Kidney (tissue), 13 donors: ENCODE measurements at regions not wholly inside any gene's neighbourhood (a gene's known extent, or its start where the extent isn't known, plus 50 kb on each side); places are given as distances from the start of the nearest gene placed in this dataset.

Experiments used
- DNase-seq, 5 donors: peaks; one replicate each; pipeline ENCODE4 v3.0.0-alpha.2; 2013 to 2020
- FAIRE-seq: peaks from 2 replicates; lab custom pipeline; 2012; peaks lifted over from hg19 to GRCh38; lab: Jason Lieb, UNC
- H3K27ac ChIP-seq, 2 donors: one replicate each; pipeline ENCODE4 v1.7.0; 2013; ENCODE audit warnings: low read depth in 2 of 2, low read length in 2 of 2, inconsistent platforms in 1 of 2
- H3K27me3 ChIP-seq: one replicate; pipeline ENCODE4 v1.7.1; 2013; ENCODE audit warnings: low read length, inconsistent platforms; ENCODE audit not compliant: control insufficient read depth, insufficient read depth
- H3K36me3 ChIP-seq, 3 donors: one replicate each; pipeline versions ENCODE4 v1.7.0 to v1.7.1; 2013; ENCODE audit warnings: low read length in 3 of 3, control low read depth in 1 of 3, inconsistent platforms in 1 of 3; ENCODE audit not compliant: insufficient read depth in 3 of 3, control insufficient read depth in 2 of 3
- H3K4me1 ChIP-seq, 3 donors: one replicate each; pipeline versions ENCODE4 v1.7.0 to v1.7.1; 2013; ENCODE audit warnings: low read length in 3 of 3, inconsistent platforms in 1 of 3, low read depth in 1 of 3; ENCODE audit not compliant: control insufficient read depth in 2 of 3, insufficient read depth in 2 of 3
- H3K4me3 ChIP-seq, 3 donors: one replicate each; pipeline versions ENCODE4 v1.7.0 to v1.8.1; 2013; ENCODE audit warnings: low read length in 3 of 3, control low read depth in 1 of 3, inconsistent platforms in 1 of 3
- H3K9ac ChIP-seq, 3 donors: one replicate each; pipeline versions ENCODE4 v1.7.0 to v1.7.1; 2013; ENCODE audit warnings: low read length in 3 of 3, control low read depth in 1 of 3, inconsistent platforms in 1 of 3
- H3K9me3 ChIP-seq, 3 donors: one replicate each; pipeline versions ENCODE4 v1.7.0 to v1.7.1; 2013; ENCODE audit warnings: low read length in 3 of 3, control low read depth in 1 of 3, inconsistent platforms in 1 of 3; ENCODE audit not compliant: control insufficient read depth in 2 of 3, insufficient read depth in 1 of 3
- intact Hi-C: fragments of 100-400 bp; cut with DNase I; formaldehyde crosslinking; loops from one replicate; pipeline ENCODE4 v1.11.1; 2022
- TF ChIP-seq, protein P1 (sequence below): IDR thresholded peaks from 3 replicates; pipeline ENCODE4 v1.5.1; 2012; ENCODE audit warnings: mild to moderate bottlenecking, moderate library complexity, borderline replicate concordance; ENCODE audit not compliant: insufficient read depth; ENCODE audit errors: extremely low read depth
- donor health status: control.
- donor health status: control.
- donor health status: control.
- donor health status: control.
- donor health status: control.
- donor health status: DM: yes; HTN: yes; CAD: no.
- donor health status: Normal renal cell carcinoma (clear cell type).

DNA sequence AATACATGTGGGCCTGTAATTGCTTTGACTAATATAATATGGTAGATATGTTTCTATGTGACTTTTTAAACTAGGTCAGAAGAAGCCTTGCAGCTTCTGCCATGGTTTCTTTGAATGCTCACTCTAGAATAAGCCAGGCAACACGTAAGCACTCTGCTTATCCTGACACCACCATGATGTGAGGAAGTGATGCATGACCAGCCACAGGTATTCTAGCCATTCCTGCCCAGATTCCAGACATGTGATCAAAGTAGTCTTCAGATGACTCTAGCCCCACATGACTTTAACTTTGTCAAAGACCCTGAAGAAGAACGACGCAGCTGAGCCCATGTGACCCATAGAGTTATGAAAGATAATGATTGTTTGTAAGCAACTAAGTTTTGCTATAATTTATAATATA lies 276.1 kb upstream of the NCAM1 start:
- H3K27ac ChIP-seq: no peak overlapping the region
- no peak overlapping the region for H3K9ac ChIP-seq
- FAIRE-seq (no peak), DNase-seq (no peak)
- TF ChIP-seq, protein P1, sequence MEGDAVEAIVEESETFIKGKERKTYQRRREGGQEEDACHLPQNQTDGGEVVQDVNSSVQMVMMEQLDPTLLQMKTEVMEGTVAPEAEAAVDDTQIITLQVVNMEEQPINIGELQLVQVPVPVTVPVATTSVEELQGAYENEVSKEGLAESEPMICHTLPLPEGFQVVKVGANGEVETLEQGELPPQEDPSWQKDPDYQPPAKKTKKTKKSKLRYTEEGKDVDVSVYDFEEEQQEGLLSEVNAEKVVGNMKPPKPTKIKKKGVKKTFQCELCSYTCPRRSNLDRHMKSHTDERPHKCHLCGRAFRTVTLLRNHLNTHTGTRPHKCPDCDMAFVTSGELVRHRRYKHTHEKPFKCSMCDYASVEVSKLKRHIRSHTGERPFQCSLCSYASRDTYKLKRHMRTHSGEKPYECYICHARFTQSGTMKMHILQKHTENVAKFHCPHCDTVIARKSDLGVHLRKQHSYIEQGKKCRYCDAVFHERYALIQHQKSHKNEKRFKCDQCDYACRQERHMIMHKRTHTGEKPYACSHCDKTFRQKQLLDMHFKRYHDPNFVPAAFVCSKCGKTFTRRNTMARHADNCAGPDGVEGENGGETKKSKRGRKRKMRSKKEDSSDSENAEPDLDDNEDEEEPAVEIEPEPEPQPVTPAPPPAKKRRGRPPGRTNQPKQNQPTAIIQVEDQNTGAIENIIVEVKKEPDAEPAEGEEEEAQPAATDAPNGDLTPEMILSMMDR: no peak
- H3K9me3 ChIP-seq: no peaks in the 10 kb centered on the region
- no peak overlapping the region for H3K4me3 ChIP-seq
- intact Hi-C loops: no loop called here
- no peaks in the 10 kb centered on the region for H3K27me3 ChIP-seq
- no peaks in the 10 kb centered on the region for H3K4me1 ChIP-seq
- H3K36me3 ChIP-seq: no peaks in the 10 kb centered on the region

GRCh38 chr11:112689851-112690250 lies 271.4 kb upstream of the NCAM1 start:
- Histone ChIP-seq H3K4me1 (no peaks in the 10 kb centered on the region), H3K9me3 (no peaks in the 10 kb centered on the region), H3K4me3 (no peak overlapping the region), H3K27ac (no peak overlapping the region), H3K36me3 (no peaks in the 10 kb centered on the region), H3K27me3 (no peaks in the 10 kb centered on the region), H3K9ac (no peak overlapping the region)
- intact Hi-C loops: no loop called here
- FAIRE-seq: no peak
- TF ChIP-seq, protein P1: no peak
- DNase-seq: no peak

- intact Hi-C loops: no loop called here
- DNase-seq: no peak
- FAIRE-seq: no peak
- Histone ChIP-seq H3K9ac (no peak overlapping the region), H3K4me1 (peaks cover 0 to 4% (median 4%) of the 10 kb centered on the region in 3 donors), H3K27ac (no peak overlapping the region), H3K36me3 (no peaks in the 10 kb centered on the region), H3K4me3 (no peak overlapping the region), H3K27me3 (no peaks in the 10 kb centered on the region), H3K9me3 (no peaks in the 10 kb centered on the region)
- TF ChIP-seq, protein P1: no peak
Measured at GRCh38 chr11:112693781-112694180, 267.4 kb upstream of the NCAM1 start.

DNA sequence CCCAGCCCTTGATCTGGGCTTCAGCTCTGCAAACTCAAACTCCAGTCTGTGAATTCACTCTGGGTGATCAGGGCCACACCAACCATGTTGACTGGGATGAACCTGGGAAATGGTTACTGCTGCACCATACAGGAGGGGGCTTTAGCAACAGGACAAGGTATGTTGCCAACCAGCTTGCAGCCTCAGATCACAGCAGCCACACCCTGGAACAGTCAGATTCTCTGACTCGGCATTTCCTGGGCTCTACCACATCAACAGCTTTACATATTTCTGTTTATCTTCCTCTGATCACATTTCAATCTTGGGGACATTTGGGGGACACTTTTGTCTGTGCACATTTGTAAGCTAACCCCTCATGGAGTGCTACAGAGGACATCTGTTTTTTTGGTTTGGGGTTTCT lies 267.0 kb upstream of the NCAM1 start:
- peaks cover 0 to 4% (median 4%) of the 10 kb centered on the region in 3 donors for H3K4me1 ChIP-seq
- H3K36me3 ChIP-seq: no peaks in the 10 kb centered on the region
- TF ChIP-seq, protein P1: no peak
- no peak overlapping the region for H3K9ac ChIP-seq
- FAIRE-seq (no peak), DNase-seq (no peak)
- H3K9me3 ChIP-seq: no peaks in the 10 kb centered on the region
- intact Hi-C loops: no loop called here
- no peak overlapping the region for H3K27ac ChIP-seq
- H3K27me3 ChIP-seq: no peaks in the 10 kb centered on the region
- no peak overlapping the region for H3K4me3 ChIP-seq
